Mucosa of stomach (tissue), 1 donor: ENCODE measurements at regions not wholly inside any gene's neighbourhood (a gene's known extent, or its start where the extent isn't known, plus 50 kb on each side); places are given as distances from the start of the nearest gene placed in this dataset.
"Not testable (repeated sequence)": the region's sequence is repeated elsewhere in the genome, so short reads cannot be mapped to it uniquely, and the experiment has no call there.

Experiments
- H3K27me3 ChIP-seq: one replicate; pipeline ENCODE4 v1.7.0; 2013; ENCODE audit warnings: mild to moderate bottlenecking, low read length; ENCODE audit not compliant: control insufficient read depth, insufficient read depth
- H3K36me3 ChIP-seq: one replicate; pipeline ENCODE4 v1.7.0; 2013; ENCODE audit warnings: low read length; ENCODE audit not compliant: control insufficient read depth, insufficient read depth
- H3K4me1 ChIP-seq: one replicate; pipeline ENCODE4 v1.7.0; 2013; ENCODE audit warnings: mild to moderate bottlenecking, low read length; ENCODE audit not compliant: control insufficient read depth, insufficient read depth
- H3K4me3 ChIP-seq: one replicate; pipeline ENCODE4 v1.7.0; 2013; ENCODE audit warnings: low read length
- H3K9ac ChIP-seq: one replicate; pipeline ENCODE4 v1.7.0; 2013; ENCODE audit warnings: mild to moderate bottlenecking, low read length, moderate library complexity
- H3K9me3 ChIP-seq: one replicate; pipeline ENCODE4 v1.7.0; 2013; ENCODE audit warnings: mild to moderate bottlenecking, low read length, moderate library complexity; ENCODE audit not compliant: control insufficient read depth
- donor health status: Pancreatic carcinoma.

GRCh38 chr1:21385022-21385421, 54.9 kb upstream of the NBPF3 start:
- H3K27me3 ChIP-seq, result peaks cover 8% of the 10 kb centered on the region

GRCh38 chr1:21384620-21385019, 55.3 kb upstream of the NBPF3 start:
- Histone ChIP-seq H3K4me1 (no peaks in the 10 kb centered on the region), H3K27me3 (peaks cover 8% of the 10 kb centered on the region), H3K4me3 (no peak overlapping the region), H3K36me3 (no peaks in the 10 kb centered on the region), H3K9me3 (no peaks in the 10 kb centered on the region), H3K9ac (no peak overlapping the region)

More at GRCh38 chr1:21385022-21385421, 54.9 kb upstream of the NBPF3 start:
- H3K4me3 ChIP-seq, result no peak overlapping the region
- H3K36me3 ChIP-seq, result no peaks in the 10 kb centered on the region
- H3K9me3 ChIP-seq, result no peaks in the 10 kb centered on the region
- no peaks in the 10 kb centered on the region for H3K4me1 ChIP-seq
- H3K9ac ChIP-seq, result no peak overlapping the region

- Histone ChIP-seq H3K27me3 (peaks cover 8% of the 10 kb centered on the region), H3K4me3 (no peak overlapping the region), H3K36me3 (no peaks in the 10 kb centered on the region), H3K4me1 (no peaks in the 10 kb centered on the region), H3K9me3 (no peaks in the 10 kb centered on the region), H3K9ac (no peak overlapping the region)
These were observed 56.0 kb upstream of the NBPF3 start for GRCh38 chr1:21383785-21384401.

- Histone ChIP-seq H3K4me1 (no peaks in the 10 kb centered on the region), H3K9ac (no peak overlapping the region), H3K9me3 (no peaks in the 10 kb centered on the region), H3K4me3 (no peak overlapping the region), H3K27me3 (peaks cover 8% of the 10 kb centered on the region), H3K36me3 (no peaks in the 10 kb centered on the region)
These were observed 58.6 kb upstream of the NBPF3 start for GRCh38 chr1:21381354-21381753.

- not testable (repeated sequence) for H3K9ac ChIP-seq, H3K27me3 ChIP-seq, H3K36me3 ChIP-seq, H3K4me1 ChIP-seq, H3K4me3 ChIP-seq, H3K9me3 ChIP-seq
These were observed 59.8 kb upstream of the NBPF3 start for GRCh38 chr1:21380147-21380546.

GRCh38 chr1:21379571-21379970, 60.4 kb upstream of the NBPF3 start:
- Histone ChIP-seq H3K4me3 (no peak overlapping the region), H3K9ac (no peak overlapping the region), H3K27me3 (peaks cover 8% of the 10 kb centered on the region), H3K36me3 (no peaks in the 10 kb centered on the region), H3K4me1 (no peaks in the 10 kb centered on the region), H3K9me3 (no peaks in the 10 kb centered on the region)

GRCh38 chr1:21378705-21379494, 61.0 kb upstream of the NBPF3 start:
- Histone ChIP-seq H3K36me3 (no peaks in the 10 kb centered on the region), H3K9ac (no peak overlapping the region), H3K4me3 (no peak overlapping the region), H3K27me3 (peaks cover 6% of the 10 kb centered on the region), H3K9me3 (no peaks in the 10 kb centered on the region), H3K4me1 (no peaks in the 10 kb centered on the region)

- Histone ChIP-seq H3K27me3 (no peaks in the 10 kb centered on the region), H3K9me3 (no peaks in the 10 kb centered on the region), H3K4me3 (no peak overlapping the region), H3K4me1 (no peaks in the 10 kb centered on the region), H3K9ac (no peak overlapping the region), H3K36me3 (no peaks in the 10 kb centered on the region)
These were observed 67.6 kb upstream of the NBPF3 start for GRCh38 chr1:21372383-21372782.

- Histone ChIP-seq H3K27me3 (no peaks in the 10 kb centered on the region), H3K4me3 (no peak overlapping the region), H3K4me1 (no peaks in the 10 kb centered on the region), H3K36me3 (no peaks in the 10 kb centered on the region), H3K9ac (no peak overlapping the region), H3K9me3 (no peaks in the 10 kb centered on the region)
These were observed 70.0 kb upstream of the NBPF3 start for GRCh38 chr1:21369905-21370304.

GRCh38 chr1:21368515-21369289, 71.2 kb upstream of the NBPF3 start:
- Histone ChIP-seq H3K9me3 (no peaks in the 10 kb centered on the region), H3K4me1 (no peaks in the 10 kb centered on the region), H3K27me3 (no peaks in the 10 kb centered on the region), H3K36me3 (no peaks in the 10 kb centered on the region), H3K4me3 (no peak overlapping the region), H3K9ac (peak overlapping the region; percentile 26)

GRCh38 chr1:21367973-21368514, 71.9 kb upstream of the NBPF3 start:
- not testable (repeated sequence) for H3K27me3 ChIP-seq, H3K4me3 ChIP-seq, H3K9me3 ChIP-seq, H3K4me1 ChIP-seq, H3K36me3 ChIP-seq
- peak overlapping the region; percentile 26 for H3K9ac ChIP-seq

GRCh38 chr1:21366288-21366687, 73.6 kb upstream of the NBPF3 start:
- no peaks in the 10 kb centered on the region for H3K9me3 ChIP-seq
- no peak overlapping the region for H3K4me3 ChIP-seq
- no peaks in the 10 kb centered on the region for H3K36me3 ChIP-seq
- no peak overlapping the region for H3K9ac ChIP-seq
- no peaks in the 10 kb centered on the region for H3K27me3 ChIP-seq
- H3K4me1 ChIP-seq, result no peaks in the 10 kb centered on the region
